ENCODE measurements at regions not wholly inside any gene's neighbourhood (a gene's known extent, or its start where the extent isn't known, plus 50 kb on each side); places are given as distances from the start of the nearest gene placed in this dataset.
"Not testable (repeated sequence)": the region's sequence is repeated elsewhere in the genome, so short reads cannot be mapped to it uniquely, and the experiment has no call there.

DNA sequence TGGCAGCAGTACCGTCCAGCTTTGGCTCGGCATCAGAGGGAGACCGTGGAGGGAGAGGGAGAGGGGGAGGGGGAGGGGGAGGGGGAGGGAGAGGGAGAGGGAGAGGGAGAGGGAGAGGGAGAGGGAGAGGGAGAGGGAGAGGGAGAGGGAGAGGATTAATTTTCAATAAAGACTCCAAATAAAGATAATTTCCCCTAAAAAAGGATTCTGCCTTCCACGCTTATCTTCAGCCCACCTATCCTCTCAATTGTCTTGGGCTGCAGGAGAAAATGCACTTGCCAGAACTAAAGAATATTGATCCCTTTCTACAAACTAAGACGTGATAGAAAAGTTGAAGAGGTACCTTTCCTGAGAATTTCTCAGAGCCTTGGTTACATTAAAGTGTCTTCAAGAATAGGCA lies 206.9 kb upstream of the CBLB start:
- not testable (repeated sequence) for DNase-seq (ENCODE audit: low read depth in 2 of 2)

- no peak for DNase-seq (ENCODE audit: low read depth in 2 of 2)
Observed at GRCh38 chr3:106078635-106079034, 209.8 kb upstream of the CBLB start.

DNA sequence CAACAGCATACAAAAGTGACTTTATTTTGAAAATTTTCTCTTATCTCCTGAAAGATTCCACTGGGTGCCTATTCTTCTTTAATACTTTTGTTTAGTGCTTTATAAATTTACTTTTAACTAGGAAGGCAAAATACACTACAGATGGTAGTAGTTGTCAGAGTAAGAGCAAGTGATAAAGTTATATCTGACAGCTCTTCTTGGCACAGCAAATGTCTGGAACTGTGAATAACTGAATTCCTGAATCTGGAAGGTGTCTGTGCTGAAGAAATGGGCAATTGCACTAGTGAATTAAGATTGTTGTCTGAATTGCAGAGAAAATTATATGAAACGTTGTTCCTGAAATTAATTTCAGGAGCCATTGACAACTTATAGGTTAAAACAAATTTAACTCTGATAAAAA lies 213.8 kb upstream of the CBLB start:
- DNase-seq (ENCODE audit: low read depth in 2 of 2), result no peak

DNA sequence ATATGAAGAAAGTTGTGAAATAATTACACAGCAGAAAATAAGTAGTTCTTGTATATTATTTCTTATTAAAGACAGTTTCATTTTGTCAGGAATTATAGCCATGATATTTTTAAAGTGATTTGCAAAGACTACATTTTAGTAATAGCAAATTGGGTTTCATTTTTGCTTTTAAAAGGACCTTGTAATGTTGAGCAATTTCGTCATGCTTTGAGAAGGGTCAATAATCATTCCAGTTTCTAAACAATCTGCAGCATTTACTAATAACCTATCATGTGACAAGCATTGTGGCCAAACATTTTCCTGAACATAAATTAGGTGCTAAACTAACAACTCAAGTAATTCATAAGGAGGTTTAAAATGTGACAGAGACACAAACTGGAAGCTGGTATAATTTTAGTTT lies 214.4 kb upstream of the CBLB start:
- DNase-seq (ENCODE audit: low read depth in 2 of 2), result no peak

DNA sequence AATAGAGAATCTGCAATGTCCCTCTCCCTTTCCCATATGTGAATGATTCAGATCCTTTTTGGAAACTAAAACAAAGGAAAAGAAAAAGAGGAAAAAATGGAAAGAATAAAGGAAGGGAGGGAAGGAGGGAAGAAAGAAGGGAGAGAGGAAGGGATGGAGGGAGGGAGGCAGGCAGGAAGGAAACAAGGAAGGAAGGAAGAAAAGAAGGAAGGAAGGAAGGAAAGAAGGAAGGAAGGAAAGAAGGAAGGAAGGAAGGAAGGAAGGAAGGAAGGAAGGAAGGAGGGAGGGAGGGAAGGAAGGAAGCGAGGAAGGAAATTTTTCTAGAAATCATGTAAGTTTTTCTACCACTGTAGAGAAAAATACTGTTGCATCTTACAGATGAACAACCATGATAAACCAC lies 215.0 kb upstream of the CBLB start:
- no peak for DNase-seq (ENCODE audit: low read depth in 2 of 2)

DNA sequence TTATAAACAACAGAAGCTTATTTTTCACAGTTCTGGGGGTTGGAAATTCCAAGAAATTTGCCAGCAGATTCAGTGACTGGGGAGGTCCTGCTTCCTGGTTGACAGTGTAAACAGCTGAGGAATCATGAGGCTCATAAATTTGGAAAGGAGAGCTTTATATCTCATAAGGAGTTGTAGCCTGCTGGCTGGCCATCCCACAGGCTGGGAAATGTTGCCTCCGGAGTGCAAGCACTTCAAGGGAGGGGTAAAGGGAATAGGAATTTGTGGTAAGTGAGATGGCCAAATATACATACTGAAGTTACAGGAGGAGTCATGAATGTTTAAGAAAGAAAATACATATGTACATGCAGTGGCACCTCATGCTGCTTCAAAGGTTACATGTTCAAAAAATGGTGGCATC lies 217.2 kb upstream of the CBLB start:
- DNase-seq (ENCODE audit: low read depth in 2 of 2), result no peak

- DNase-seq (ENCODE audit: low read depth in 2 of 2), result no peak
Observed at GRCh38 chr3:106086636-106087035, 217.8 kb upstream of the CBLB start.

GRCh38 chr3:106088304-106088703 lies 219.5 kb upstream of the CBLB start:
- no peak for DNase-seq (ENCODE audit: low read depth in 2 of 2)

DNA sequence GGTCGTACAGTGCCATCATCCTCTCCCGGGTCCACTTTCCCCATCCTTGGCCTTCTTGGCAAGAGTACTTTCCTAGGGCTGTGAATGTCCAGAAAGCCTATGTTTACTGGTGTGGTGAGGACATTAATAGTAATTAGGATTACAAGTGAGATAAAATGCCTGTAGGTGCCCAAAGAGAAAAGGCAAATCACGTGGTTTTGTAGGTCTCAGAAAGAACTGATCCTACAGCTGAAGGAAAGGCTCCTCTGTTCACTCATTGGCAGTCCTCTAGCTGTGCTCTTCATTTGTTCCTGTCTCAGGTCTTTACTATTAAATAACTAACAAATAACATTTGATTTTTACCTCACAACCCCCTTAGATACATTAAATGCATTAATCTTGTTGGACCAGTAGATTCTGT lies 220.1 kb upstream of the CBLB start:
- no peak for DNase-seq (ENCODE audit: low read depth in 2 of 2)

DNA sequence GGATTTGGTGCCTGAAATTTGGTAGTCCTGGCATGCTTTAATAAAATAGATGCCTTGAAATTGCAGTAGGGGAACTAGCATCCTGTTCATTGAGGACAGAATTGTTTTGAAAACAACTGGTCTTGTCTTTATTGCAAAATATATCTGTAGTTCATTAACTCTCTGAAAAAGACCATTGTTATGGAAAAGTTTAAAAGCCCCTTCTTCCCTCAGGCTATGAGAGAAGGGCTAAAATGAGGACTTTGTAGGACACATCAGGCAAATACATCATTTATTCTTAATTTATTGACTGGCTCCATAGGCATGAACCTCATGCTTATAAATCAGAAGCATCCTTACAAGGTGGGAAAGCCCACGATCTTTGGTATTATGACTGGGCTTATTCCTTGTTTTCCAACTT lies 221.0 kb upstream of the CBLB start:
- DNase-seq (ENCODE audit: low read depth in 2 of 2), result no peak

DNA sequence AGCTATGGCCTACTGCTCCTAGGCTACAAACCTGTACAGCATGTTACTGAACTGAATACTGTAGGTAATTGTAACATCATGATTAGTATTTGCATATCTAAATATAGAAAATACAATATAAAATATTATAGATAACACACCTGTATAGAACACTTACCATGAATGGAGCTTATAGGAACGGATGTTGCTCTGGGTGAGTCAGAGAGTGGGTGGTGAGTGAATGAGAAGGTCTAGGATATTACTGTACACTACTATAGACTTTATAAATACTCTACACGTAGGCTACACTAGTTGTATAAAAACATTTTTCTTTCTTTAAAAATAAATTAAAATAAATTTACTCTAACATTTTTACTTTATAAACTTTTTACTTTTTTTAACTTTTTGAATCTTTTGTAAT lies 224.0 kb upstream of the CBLB start:
- peak in 1 of 2 donors; percentile 6 for DNase-seq (ENCODE audit: low read depth in 2 of 2)

DNA sequence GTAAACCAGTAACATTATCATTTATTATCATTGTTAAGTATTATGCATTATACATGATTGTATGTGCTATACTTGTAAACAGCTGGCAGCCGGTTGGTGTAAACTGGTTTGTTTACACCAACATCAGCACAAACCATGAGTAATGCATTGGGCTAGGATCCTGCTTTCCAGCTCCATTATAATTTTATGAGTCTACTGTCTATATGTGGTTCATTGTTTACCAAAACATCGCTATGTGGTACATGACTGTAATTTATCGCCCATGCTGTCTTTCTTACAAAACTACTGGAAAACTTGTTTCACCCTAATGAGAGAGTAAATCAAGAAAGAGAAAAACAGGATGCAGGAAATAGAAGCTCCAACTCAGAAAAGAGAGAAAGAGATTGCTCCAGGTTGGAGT lies 224.8 kb upstream of the CBLB start:
- DNase-seq (ENCODE audit: low read depth in 2 of 2), result no peak

GRCh38 chr3:106097817-106098435 lies 229.1 kb upstream of the CBLB start:
- DNase-seq (ENCODE audit: low read depth in 2 of 2), result no peak

GRCh38 chr3:106103383-106103782 lies 234.6 kb upstream of the CBLB start:
- DNase-seq (ENCODE audit: low read depth in 2 of 2), result no peak

GRCh38 chr3:106104078-106104477 lies 235.3 kb upstream of the CBLB start:
- no peak for DNase-seq (ENCODE audit: low read depth in 2 of 2)

DNA sequence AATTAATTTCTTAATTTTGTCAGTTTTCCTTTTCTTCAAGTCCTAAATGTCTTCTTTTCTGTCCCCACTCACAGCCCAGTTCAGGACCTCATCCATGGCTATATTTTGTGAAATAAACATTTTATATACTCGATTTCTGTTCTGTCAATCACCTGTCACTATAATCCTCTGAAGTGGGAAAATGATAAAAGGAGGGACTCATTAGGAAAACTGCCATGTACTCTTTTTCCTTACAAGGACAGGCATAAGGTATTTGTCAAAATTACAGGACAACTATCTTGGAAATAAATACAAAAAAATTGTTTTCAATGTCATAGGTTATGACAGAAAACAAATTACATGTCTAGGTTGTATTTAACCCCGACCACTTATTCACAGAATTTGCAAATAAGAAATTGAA lies 240.1 kb upstream of the CBLB start:
- DNase-seq (ENCODE audit: low read depth in 2 of 2), result no peak

- not testable (repeated sequence) for DNase-seq (ENCODE audit: low read depth in 2 of 2)
Observed at GRCh38 chr3:106112561-106112960, 243.7 kb upstream of the CBLB start.

- no peak for DNase-seq (ENCODE audit: low read depth in 2 of 2)
Observed at GRCh38 chr3:106113747-106114146, 244.9 kb upstream of the CBLB start.

- no peak for DNase-seq (ENCODE audit: low read depth in 2 of 2)
Observed at GRCh38 chr3:106114220-106114619, 245.4 kb upstream of the CBLB start.

- DNase-seq (ENCODE audit: low read depth in 2 of 2), result no peak
Observed at GRCh38 chr3:106114848-106115247, 246.0 kb upstream of the CBLB start.

DNA sequence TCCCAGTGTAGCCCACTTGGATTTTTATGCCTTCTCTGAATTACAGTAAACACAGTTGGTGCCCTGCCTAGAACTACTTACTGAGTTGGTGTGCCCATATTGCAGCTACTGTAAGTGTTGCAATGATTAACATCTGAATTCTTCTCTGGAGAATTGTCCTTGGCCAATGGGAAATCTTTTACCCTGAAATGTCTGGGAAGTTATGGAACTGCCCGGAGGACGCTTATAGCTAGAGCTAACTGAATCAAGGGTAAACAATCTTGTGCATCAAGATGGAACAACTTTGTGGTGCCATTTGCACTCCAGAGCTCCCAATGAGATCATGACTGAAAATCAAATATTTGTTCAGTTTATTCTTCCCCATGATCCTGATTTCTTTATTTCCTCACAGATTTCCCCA lies 246.7 kb upstream of the CBLB start:
- DNase-seq (ENCODE audit: low read depth in 2 of 2), result no peak

DNA sequence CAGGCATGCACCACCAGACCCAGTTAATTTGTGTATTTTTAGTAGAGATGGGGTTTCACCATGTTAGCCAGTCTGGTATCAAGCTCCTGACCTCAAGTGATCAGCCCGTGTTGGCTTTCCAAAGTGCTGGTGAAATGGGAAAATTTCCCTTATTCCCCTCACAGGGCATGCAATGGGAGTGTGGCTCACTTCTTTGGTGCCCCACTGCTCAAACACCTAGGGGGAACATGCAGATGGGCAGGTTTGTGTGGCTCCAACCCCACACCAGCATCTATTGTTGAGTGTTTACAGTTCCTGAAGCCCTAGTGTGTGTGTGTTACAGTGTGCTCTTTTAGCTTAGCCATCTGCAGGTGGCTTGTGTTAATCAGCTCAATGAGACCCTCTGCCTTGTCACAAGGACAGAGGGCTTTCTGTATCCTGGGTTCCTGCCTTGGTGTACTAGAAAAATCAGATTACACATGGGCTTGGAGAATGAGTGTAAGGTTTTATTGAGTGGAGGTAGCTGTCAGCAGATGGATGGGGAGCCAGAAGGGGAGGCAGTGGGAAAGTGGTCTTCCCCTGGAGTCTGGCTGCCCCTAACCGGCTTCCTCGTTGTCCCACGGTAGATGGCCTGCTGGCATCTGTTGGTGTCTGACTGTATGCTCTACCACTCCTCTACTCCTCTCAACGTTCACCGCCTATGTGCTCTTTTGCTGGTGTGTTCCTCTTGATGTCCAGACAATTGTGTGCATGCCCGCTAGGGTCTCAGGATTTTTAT lies 248.1 kb upstream of the CBLB start:
- no peak for DNase-seq (ENCODE audit: low read depth in 2 of 2)

DNA sequence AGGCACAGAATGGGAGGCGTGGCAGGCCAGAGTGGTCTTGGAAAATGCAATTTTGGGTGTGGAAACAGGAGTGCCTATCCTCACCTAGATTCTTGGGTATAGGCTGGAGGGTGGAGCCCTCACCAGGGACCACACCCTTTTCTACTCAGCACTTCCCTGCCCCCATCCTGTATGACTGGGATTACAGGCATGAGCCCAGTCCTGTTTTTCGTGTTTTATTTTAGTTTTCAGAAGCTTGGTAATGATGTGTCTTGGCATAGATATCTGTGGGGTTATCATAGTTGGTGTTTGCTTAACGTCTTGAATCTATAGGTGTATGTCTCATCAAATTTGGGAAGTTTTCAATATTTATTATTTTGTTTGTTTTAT lies 248.7 kb upstream of the CBLB start:
- DNase-seq (ENCODE audit: low read depth in 2 of 2), result no peak

DNA sequence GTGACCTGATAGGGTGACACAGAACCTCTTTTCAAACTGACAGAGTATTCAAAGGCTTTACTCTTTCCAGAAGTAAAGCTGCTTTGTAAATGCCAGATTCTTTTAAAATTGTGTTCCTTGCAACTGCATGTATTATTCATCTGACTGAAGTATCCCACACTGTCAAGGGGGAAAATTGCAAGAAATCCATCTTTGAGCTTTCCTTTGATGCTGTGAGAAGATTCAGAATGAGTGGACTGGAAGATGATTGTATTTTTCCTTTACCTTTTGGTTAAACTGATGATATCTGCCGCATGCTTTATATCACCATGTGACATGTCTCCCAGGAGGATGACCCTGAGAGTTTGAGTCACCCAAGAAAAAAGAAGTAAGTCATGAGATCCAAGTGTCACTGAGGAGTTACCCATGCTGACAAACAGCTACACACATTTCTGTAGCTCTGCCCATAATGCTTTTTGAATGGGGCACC lies 250.8 kb upstream of the CBLB start:
- DNase-seq (ENCODE audit: low read depth in 2 of 2), result peak in 1 of 2 donors; percentile 9
